Keratinocyte (primary cell): ENCODE measurements at regions not wholly inside any gene's neighbourhood (a gene's known extent, or its start where the extent isn't known, plus 50 kb on each side); places are given as distances from the start of the nearest gene placed in this dataset.

ENCODE experiments used
- DNase-seq: peaks from one replicate; pipeline ENCODE4 v3.0.0-alpha.2; 2011; ENCODE audit warnings: low read depth, missing footprints, low spot score
- FAIRE-seq: peaks from 2 replicates; lab custom pipeline; 2011; peaks lifted over from hg19 to GRCh38; lab: Jason Lieb, UNC
- H2AFZ ChIP-seq: 2 replicates; pipeline ENCODE4 v1.6.0; 2012; ENCODE audit warnings: low read length, control low read depth, inconsistent platforms; ENCODE audit not compliant: control insufficient read depth
- H3K27ac ChIP-seq: 2 replicates; pipeline ENCODE4 v1.5.1; 2011; ENCODE audit warnings: low read length; ENCODE audit not compliant: control insufficient read depth, insufficient read depth
- H3K27me3 ChIP-seq: 3 replicates; pipeline ENCODE4 v1.6.0; 2011; ENCODE audit warnings: low read length; ENCODE audit not compliant: control insufficient read depth, insufficient read depth; ENCODE audit errors: extremely low read depth
- H3K36me3 ChIP-seq, 2 experiments: 2 replicates in 1 of 2; 3 replicates in 1 of 2; pipeline ENCODE4 v1.5.1; 2011; ENCODE audit warnings: low read length in 2 of 2, mild to moderate bottlenecking in 1 of 2; ENCODE audit not compliant: control insufficient read depth in 2 of 2, insufficient read depth in 2 of 2; ENCODE audit errors: extremely low read depth in 1 of 2
- H3K4me1 ChIP-seq: 3 replicates; pipeline ENCODE4 v1.5.1; 2011; ENCODE audit warnings: low read length; ENCODE audit not compliant: control insufficient read depth, insufficient read depth; ENCODE audit errors: extremely low read depth
- H3K4me2 ChIP-seq: 3 replicates; pipeline ENCODE4 v1.6.0; 2011; ENCODE audit warnings: low read depth, low read length; ENCODE audit not compliant: control insufficient read depth, insufficient read depth; ENCODE audit errors: extremely low read depth
- H3K4me3 ChIP-seq, 3 experiments: fragments of 200-600 bp in 1 of 3; sonication (generic) in 1 of 3; 2 replicates in 2 of 3; 3 replicates in 1 of 3; pipeline ENCODE4 v1.5.1; 2011 to 2016; ENCODE audit warnings: low read length in 3 of 3, mild to moderate bottlenecking in 3 of 3, control low read depth in 2 of 3, inconsistent platforms in 1 of 3, low read depth in 1 of 3, mixed read lengths in 1 of 3, mixed run types in 1 of 3, moderate library complexity in 1 of 3; ENCODE audit not compliant: control insufficient read depth in 2 of 3, insufficient read depth in 2 of 3; ENCODE audit errors: extremely low read depth in 1 of 3
- H3K79me2 ChIP-seq: 2 replicates; pipeline ENCODE4 v1.6.0; 2012; ENCODE audit warnings: low read length; ENCODE audit not compliant: control insufficient read depth, insufficient read depth
- H3K9ac ChIP-seq: 3 replicates; pipeline ENCODE4 v1.6.0; 2011; ENCODE audit warnings: low read length; ENCODE audit not compliant: control insufficient read depth, insufficient read depth; ENCODE audit errors: extremely low read depth
- H3K9me1 ChIP-seq: 3 replicates; pipeline ENCODE4 v1.6.0; 2011; ENCODE audit warnings: low read length; ENCODE audit not compliant: control insufficient read depth, insufficient read depth; ENCODE audit errors: extremely low read depth
- H3K9me3 ChIP-seq: 2 replicates; pipeline ENCODE4 v1.5.1; 2012; ENCODE audit warnings: low read depth, low read length; ENCODE audit not compliant: control insufficient read depth
- H4K20me1 ChIP-seq: 3 replicates; pipeline ENCODE4 v1.6.0; 2011; ENCODE audit warnings: low read length; ENCODE audit not compliant: control insufficient read depth, insufficient read depth; ENCODE audit errors: extremely low read depth
- EZH2 ChIP-seq: IDR thresholded peaks from one replicate; pipeline ENCODE4 v1.6.1; 2012; ENCODE audit warnings: inconsistent platforms, mild to moderate bottlenecking, low read length, moderate library complexity
- dilution Hi-C: fragments of 300-500 bp; cut with MboI; formaldehyde crosslinking; loops from one replicate; pipeline ENCODE4 v1.7.0; 2020; ENCODE audit warnings: low sequenced_read_pairs; ENCODE audit not compliant: extremely low pct_ligation_motif_present
- TF ChIP-seq, protein P1 (sequence below), 3 experiments: IDR thresholded peaks in 1 of 3; conservative IDR thresholded peaks in 1 of 3; optimal IDR thresholded peaks in 1 of 3; 2 replicates in 2 of 3; 3 replicates in 1 of 3; pipeline versions ENCODE3 to v1.5.1; 2011; ENCODE audit warnings: low read length in 3 of 3, mild to moderate bottlenecking in 3 of 3, moderate library complexity in 2 of 3, control low read depth in 1 of 3, inconsistent platforms in 1 of 3; ENCODE audit not compliant: insufficient read depth in 2 of 3; ENCODE audit errors: extremely low read depth in 1 of 3

DNA sequence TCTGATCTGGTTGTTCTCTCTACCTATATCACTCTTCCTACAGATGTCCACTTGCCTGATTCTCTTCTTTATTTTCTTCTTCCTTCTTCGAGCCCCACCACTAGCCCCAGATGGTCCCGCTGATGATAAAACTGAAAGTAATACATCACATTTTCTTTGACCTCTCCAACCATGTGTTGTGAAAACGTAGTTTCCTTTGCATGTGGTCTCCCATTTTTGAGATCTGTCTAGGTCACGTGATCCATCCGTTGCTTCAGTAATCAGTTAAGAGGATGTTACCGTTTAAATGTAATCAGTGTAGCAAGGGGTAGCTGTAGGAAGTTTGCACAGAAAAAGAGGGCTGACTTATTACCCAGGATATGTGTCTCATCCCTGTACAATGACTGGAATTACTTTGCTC, 426.3 kb upstream of the TLE4 start:
- no peaks in the 10 kb centered on the region for H3K4me1 ChIP-seq
- H3K4me2 ChIP-seq = no peak overlapping the region
- H2AFZ ChIP-seq = no peak overlapping the region
- H3K9me3 ChIP-seq = no peaks in the 10 kb centered on the region
- H3K79me2 ChIP-seq = no peaks in the 10 kb centered on the region
- no peak overlapping the region for H3K27ac ChIP-seq
- no peak overlapping the region for H3K4me3 ChIP-seq
- FAIRE-seq (no peak), DNase-seq (no peak)
- H3K27me3 ChIP-seq = no peaks in the 10 kb centered on the region
- TF ChIP-seq EZH2 = no peak
- TF ChIP-seq, protein P1, sequence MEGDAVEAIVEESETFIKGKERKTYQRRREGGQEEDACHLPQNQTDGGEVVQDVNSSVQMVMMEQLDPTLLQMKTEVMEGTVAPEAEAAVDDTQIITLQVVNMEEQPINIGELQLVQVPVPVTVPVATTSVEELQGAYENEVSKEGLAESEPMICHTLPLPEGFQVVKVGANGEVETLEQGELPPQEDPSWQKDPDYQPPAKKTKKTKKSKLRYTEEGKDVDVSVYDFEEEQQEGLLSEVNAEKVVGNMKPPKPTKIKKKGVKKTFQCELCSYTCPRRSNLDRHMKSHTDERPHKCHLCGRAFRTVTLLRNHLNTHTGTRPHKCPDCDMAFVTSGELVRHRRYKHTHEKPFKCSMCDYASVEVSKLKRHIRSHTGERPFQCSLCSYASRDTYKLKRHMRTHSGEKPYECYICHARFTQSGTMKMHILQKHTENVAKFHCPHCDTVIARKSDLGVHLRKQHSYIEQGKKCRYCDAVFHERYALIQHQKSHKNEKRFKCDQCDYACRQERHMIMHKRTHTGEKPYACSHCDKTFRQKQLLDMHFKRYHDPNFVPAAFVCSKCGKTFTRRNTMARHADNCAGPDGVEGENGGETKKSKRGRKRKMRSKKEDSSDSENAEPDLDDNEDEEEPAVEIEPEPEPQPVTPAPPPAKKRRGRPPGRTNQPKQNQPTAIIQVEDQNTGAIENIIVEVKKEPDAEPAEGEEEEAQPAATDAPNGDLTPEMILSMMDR (optimal IDR thresholded peaks at IDR 0.05 in 1 of 3, IDR thresholded peaks at IDR 0.05 in 1 of 3, conservative IDR thresholded peaks at IDR 0.05 in 1 of 3; ENCODE audit: extremely low read depth in 1 of 3, insufficient read depth in 2 of 3, low read length in 3 of 3) = no peak
- dilution Hi-C loops = no loop called here
- no peaks in the 10 kb centered on the region for H4K20me1 ChIP-seq
- H3K9ac ChIP-seq = no peak overlapping the region
- H3K9me1 ChIP-seq = no peaks in the 10 kb centered on the region
- H3K36me3 ChIP-seq = no peaks in the 10 kb centered on the region

DNA sequence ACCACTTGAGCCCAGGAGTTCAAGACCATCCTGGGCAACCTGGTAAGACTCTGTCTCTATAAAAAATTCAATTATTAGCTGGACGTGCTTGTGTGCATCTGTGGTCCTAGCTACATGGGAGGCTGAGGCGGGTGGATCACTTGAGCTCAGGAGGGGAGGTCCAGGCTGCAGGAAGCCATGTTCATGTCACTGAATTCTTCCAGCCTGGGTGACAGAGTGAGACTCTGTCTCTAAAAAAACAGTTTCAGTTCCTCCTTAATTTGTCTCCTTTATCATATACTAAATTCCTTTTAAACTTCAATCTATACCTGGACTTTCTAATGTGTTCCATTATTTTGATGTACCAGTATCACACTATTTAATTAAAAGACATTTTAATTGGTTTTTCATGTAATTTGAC, 422.2 kb upstream of the TLE4 start:
- Histone ChIP-seq H3K27ac (no peak overlapping the region), H3K4me3 (no peak overlapping the region), H3K79me2 (no peaks in the 10 kb centered on the region), H4K20me1 (no peaks in the 10 kb centered on the region), H3K9ac (no peak overlapping the region), H3K9me3 (no peaks in the 10 kb centered on the region), H3K9me1 (no peaks in the 10 kb centered on the region), H3K4me2 (no peak overlapping the region), H3K4me1 (no peaks in the 10 kb centered on the region), H3K27me3 (no peaks in the 10 kb centered on the region), H3K36me3 (no peaks in the 10 kb centered on the region), H2AFZ (no peak overlapping the region)
- dilution Hi-C loops = no loop called here
- FAIRE-seq (no peak), DNase-seq (no peak)
- TF ChIP-seq EZH2 = no peak
- TF ChIP-seq, protein P1 (optimal IDR thresholded peaks at IDR 0.05 in 1 of 3, IDR thresholded peaks at IDR 0.05 in 1 of 3, conservative IDR thresholded peaks at IDR 0.05 in 1 of 3; ENCODE audit: extremely low read depth in 1 of 3, insufficient read depth in 2 of 3, low read length in 3 of 3) = no peak
